ENCODE measurements at regions not wholly inside any gene's neighbourhood (a gene's known extent, or its start where the extent isn't known, plus 50 kb on each side); places are given as distances from the start of the nearest gene placed in this dataset.

DNA sequence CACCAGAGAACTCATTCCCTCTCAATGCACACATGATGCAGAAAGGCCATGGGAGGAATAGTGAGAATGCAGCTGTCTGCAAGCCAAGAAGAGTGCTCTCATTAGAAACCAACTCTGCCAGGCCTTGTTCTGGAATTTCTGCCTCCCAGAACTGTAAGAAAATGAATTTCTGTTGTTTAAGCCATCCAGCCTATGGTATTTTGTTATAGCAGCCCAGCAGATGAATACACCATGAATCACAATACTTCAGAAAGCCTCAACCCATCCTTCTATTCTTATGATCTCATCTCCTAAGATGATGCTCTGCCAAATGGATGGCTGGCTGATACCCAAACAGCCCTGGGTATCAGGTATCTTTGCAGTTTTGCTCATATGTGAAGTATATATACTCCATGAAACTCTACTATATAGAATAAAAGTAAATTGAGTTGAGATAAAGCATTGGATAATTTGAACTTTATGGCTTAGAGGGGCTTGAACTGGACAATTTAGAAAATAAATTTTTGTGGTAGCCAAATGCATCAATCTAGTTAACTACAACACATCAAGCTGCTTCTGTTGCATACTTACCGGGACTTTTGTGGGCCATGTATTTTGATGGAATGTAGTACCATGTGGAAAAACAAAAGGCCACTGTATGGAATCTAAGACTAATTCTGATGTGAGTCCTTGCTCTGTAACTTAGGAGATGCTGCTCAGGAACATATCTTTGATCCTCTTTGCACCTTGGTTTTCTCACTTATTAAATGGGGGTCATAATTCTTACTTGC lies 245.9 kb downstream of the HS3ST1 start:
- no peak overlapping the region for H3K27ac ChIP-seq
- H3K4me1 ChIP-seq, result peaks cover 0 to 4% (median 0%) of the 10 kb centered on the region in 3 donors
- 21 to 58% methylated on average over 1 of the region's 1 CpG for WGBS, 2 donors (ENCODE audit: low coverage in 1 of 2)
- no peak overlapping the region for H3K4me3 ChIP-seq
- no peak for ATAC-seq
- H3K9me3 ChIP-seq, result no peaks in the 10 kb centered on the region
- no peaks in the 10 kb centered on the region for H3K36me3 ChIP-seq
- H3K27me3 ChIP-seq, result no peaks in the 10 kb centered on the region
- TF ChIP-seq, protein P1, sequence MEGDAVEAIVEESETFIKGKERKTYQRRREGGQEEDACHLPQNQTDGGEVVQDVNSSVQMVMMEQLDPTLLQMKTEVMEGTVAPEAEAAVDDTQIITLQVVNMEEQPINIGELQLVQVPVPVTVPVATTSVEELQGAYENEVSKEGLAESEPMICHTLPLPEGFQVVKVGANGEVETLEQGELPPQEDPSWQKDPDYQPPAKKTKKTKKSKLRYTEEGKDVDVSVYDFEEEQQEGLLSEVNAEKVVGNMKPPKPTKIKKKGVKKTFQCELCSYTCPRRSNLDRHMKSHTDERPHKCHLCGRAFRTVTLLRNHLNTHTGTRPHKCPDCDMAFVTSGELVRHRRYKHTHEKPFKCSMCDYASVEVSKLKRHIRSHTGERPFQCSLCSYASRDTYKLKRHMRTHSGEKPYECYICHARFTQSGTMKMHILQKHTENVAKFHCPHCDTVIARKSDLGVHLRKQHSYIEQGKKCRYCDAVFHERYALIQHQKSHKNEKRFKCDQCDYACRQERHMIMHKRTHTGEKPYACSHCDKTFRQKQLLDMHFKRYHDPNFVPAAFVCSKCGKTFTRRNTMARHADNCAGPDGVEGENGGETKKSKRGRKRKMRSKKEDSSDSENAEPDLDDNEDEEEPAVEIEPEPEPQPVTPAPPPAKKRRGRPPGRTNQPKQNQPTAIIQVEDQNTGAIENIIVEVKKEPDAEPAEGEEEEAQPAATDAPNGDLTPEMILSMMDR (IDR thresholded peaks at IDR 0.05), result no peak
- TF ChIP-seq EP300 (IDR thresholded peaks at IDR 0.05), result no peak
- no peak for TF ChIP-seq POLR2AphosphoS5 (IDR thresholded peaks at IDR 0.05)
- TF ChIP-seq POLR2A (IDR thresholded peaks at IDR 0.05), result no peak

DNA sequence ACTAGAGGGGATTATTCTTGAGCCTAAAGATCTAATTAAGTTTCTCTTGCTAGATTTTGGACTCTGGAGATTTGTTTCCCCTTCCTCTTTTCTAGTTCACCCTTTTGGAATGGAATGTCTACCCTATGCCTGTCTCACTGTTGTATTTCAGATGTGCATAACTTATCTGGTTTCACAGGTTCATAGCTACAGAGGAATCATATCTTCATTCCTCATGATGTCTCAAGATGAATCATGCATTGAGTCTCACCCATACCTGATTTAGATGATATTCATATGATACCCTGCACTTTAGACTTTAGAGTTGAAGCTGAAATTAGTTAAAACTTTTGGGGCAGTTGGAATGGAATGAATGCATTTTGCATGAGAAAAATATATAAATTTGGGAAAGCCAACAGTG lies 246.7 kb downstream of the HS3ST1 start:
- H3K9me3 ChIP-seq, result no peaks in the 10 kb centered on the region
- H3K4me3 ChIP-seq, result no peak overlapping the region
- no peaks in the 10 kb centered on the region for H3K36me3 ChIP-seq
- no peak overlapping the region for H3K27ac ChIP-seq
- ATAC-seq, result no peak
- H3K27me3 ChIP-seq, result no peaks in the 10 kb centered on the region
- TF ChIP-seq EP300 (IDR thresholded peaks at IDR 0.05) (no peak), POLR2AphosphoS5 (IDR thresholded peaks at IDR 0.05) (no peak), POLR2A (IDR thresholded peaks at IDR 0.05) (no peak)
- TF ChIP-seq, protein P1 (IDR thresholded peaks at IDR 0.05), result no peak
- H3K4me1 ChIP-seq, result peaks cover 0 to 4% (median 0%) of the 10 kb centered on the region in 3 donors

DNA sequence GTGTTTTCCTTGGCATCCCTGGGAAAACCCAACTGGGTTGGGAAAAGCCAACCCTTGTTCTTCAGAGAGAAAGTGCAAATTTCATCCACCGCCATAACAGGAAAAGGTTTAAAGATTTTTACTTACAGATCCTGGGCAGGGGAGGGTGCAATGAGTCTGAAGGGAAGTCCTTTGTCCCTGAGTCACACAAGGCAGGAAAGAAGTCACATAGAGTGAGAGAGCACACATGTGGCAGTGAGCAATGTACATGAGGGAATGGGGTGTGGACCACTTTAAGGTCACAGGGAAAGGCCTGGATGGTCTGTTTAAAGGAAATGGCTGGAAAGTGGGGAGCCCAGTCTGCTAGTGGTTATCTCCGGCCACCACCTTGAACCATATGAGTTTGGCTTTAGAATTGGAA lies 248.9 kb downstream of the HS3ST1 start:
- H3K27ac ChIP-seq, result no peak overlapping the region
- 94 to 100% methylated on average over 2 of the region's 2 CpGs for WGBS, 2 donors (ENCODE audit: low coverage in 1 of 2)
- H3K4me3 ChIP-seq, result no peak overlapping the region
- H3K9me3 ChIP-seq, result no peaks in the 10 kb centered on the region
- no peak for TF ChIP-seq EP300 (IDR thresholded peaks at IDR 0.05)
- TF ChIP-seq POLR2AphosphoS5 (IDR thresholded peaks at IDR 0.05), result no peak
- TF ChIP-seq, protein P1 (IDR thresholded peaks at IDR 0.05), result no peak
- TF ChIP-seq POLR2A (IDR thresholded peaks at IDR 0.05), result no peak
- no peaks in the 10 kb centered on the region for H3K27me3 ChIP-seq
- peaks cover 0 to 4% (median 0%) of the 10 kb centered on the region in 3 donors for H3K4me1 ChIP-seq
- no peak for ATAC-seq
- no peaks in the 10 kb centered on the region for H3K36me3 ChIP-seq

DNA sequence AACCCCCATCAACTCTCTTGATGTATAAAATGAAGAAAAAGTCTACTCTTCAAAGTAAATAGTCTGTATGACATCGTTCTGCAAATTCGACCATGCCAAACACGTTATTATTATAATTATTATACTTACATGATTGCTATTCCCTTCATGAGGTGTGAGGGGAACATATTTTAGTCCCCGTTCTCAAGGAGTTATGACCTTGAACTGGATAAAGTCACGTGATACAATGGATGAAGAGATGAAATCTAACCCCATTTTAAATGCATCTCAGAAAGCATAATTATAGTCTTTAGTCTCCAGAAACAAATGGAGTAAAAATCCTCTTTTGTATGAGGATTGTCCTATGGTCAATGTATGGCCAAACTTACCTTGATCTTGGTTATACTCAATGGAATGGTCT lies 250.3 kb downstream of the HS3ST1 start:
- no peaks in the 10 kb centered on the region for H3K36me3 ChIP-seq
- H3K9me3 ChIP-seq, result no peaks in the 10 kb centered on the region
- no peak overlapping the region for H3K4me3 ChIP-seq
- ATAC-seq, result no peak
- WGBS, 2 donors (ENCODE audit: low coverage in 1 of 2), result 78 to 90% methylated on average over 5 of the region's 5 CpGs
- H3K27ac ChIP-seq, result no peak overlapping the region
- TF ChIP-seq, protein P1 (IDR thresholded peaks at IDR 0.05), result no peak
- TF ChIP-seq POLR2A (IDR thresholded peaks at IDR 0.05) (no peak), EP300 (IDR thresholded peaks at IDR 0.05) (no peak), POLR2AphosphoS5 (IDR thresholded peaks at IDR 0.05) (no peak)
- H3K27me3 ChIP-seq, result no peaks in the 10 kb centered on the region
- peaks cover 0 to 4% (median 0%) of the 10 kb centered on the region in 3 donors for H3K4me1 ChIP-seq

DNA sequence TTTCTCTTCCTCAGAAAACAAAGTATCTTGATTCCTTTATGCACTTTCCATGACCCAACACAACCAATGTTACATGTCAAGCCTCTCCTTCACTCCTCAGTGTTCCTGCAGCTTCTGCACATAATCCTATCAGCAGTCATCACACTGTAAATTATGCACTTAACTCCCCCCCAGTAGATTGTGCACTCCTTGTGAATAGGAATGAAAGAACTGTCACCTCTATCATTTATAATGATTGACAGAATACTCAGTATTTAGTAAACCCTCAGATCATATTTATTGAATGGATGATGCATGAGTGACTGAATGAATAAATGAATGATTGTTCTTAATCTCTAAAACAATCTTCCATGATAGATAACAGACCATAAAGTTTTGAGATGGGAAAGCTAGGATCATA lies 253.3 kb downstream of the HS3ST1 start:
- H3K27me3 ChIP-seq, result no peaks in the 10 kb centered on the region
- TF ChIP-seq EP300 (IDR thresholded peaks at IDR 0.05), result no peak
- no peak overlapping the region for H3K4me3 ChIP-seq
- no peak for ATAC-seq
- no peaks in the 10 kb centered on the region for H3K4me1 ChIP-seq
- H3K27ac ChIP-seq, result no peak overlapping the region
- H3K36me3 ChIP-seq, result no peaks in the 10 kb centered on the region
- no peaks in the 10 kb centered on the region for H3K9me3 ChIP-seq

All from gastroesophageal sphincter (tissue), 4 donors.